ENCODE measurements at regions not wholly inside any gene's neighbourhood (a gene's known extent, or its start where the extent isn't known, plus 50 kb on each side); places are given as distances from the start of the nearest gene placed in this dataset.

- TF ChIP-seq POLR2A (IDR thresholded peaks at IDR 0.05) (no peak), CTCF (IDR thresholded peaks at IDR 0.05) (no peak), POLR2AphosphoS5 (IDR thresholded peaks at IDR 0.05) (no peak)
Measured at GRCh38 chr10:131446171-131446570, 134.7 kb upstream of the TCERG1L start.
